GM12892 (cell line): ENCODE measurements at regions not wholly inside any gene's neighbourhood (a gene's known extent, or its start where the extent isn't known, plus 50 kb on each side); places are given as distances from the start of the nearest gene placed in this dataset.

Source experiments
- POLR2A ChIP-seq: IDR thresholded peaks from 2 replicates; pipeline ENCODE4 v1.6.1; 2011; ENCODE audit warnings: low read depth, low read length, control low read depth
- POLR2AphosphoS5 ChIP-seq: IDR thresholded peaks from 2 replicates; pipeline ENCODE4 v1.6.1; 2011; ENCODE audit warnings: low read depth, low read length, control low read depth
- TAF1 ChIP-seq: IDR thresholded peaks from 2 replicates; pipeline ENCODE4 v1.6.1; 2011; ENCODE audit warnings: low read depth, mild to moderate bottlenecking, control low read depth, low read length, borderline replicate concordance

DNA sequence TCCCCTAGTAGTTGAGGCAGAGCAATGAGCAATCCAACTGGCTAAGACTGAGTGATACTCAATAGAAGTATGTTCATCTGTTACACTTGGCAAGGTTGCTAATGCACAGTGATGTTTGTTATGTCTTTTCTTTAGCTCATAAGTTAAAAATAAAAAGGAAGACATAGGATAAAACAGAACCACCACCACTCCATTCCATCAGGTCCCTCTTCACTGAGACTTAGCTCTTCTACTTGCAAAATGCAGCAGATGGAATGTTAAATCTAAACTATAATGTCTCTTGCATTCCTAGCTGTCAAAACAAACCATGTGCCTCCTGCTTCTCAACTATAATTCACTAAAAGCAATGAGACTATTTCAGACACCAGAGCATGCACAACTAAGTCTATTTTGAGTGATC, 265.6 kb upstream of the UBE2E2 start:
- TF ChIP-seq POLR2AphosphoS5 (no peak), POLR2A (no peak), TAF1 (no peak)
